Gastrocnemius medialis (tissue), 4 donors: ENCODE measurements at regions not wholly inside any gene's neighbourhood (a gene's known extent, or its start where the extent isn't known, plus 50 kb on each side); places are given as distances from the start of the nearest gene placed in this dataset.

ENCODE experiments used
- ATAC-seq, 2 donors: fragments of 150-250 bp; one replicate each; pipeline ENCODE4 v1.9.1; 2016
- DNase-seq, 2 donors: peaks; one replicate each; pipeline ENCODE4 v3.0.0-alpha.2; 2019
- H3K27ac ChIP-seq, 4 donors: fragments of 200-600 bp; sonication (generic); 1 replicate in 1 of 4; 2 replicates in 3 of 4; pipeline ENCODE4 v1.5.1; 2016 to 2018; ENCODE audit warnings: mild to moderate bottlenecking in 2 of 4, moderate library complexity in 1 of 4
- H3K27me3 ChIP-seq, 3 donors: fragments of 200-600 bp; sonication (generic) in 2 of 3; 1 replicate in 1 of 3; 2 replicates in 2 of 3; pipeline versions ENCODE4 v1.5.1 to v1.6.0; 2016 to 2019; ENCODE audit warnings: mild to moderate bottlenecking in 1 of 3, moderate library complexity in 1 of 3
- H3K36me3 ChIP-seq, 2 donors: fragments of 200-600 bp; sonication (generic) in 1 of 2; one replicate each; pipeline ENCODE4 v1.5.1; 2017 to 2018
- H3K4me1 ChIP-seq, 2 donors: fragments of 200-600 bp; sonication (generic) in 1 of 2; one replicate each; pipeline ENCODE4 v1.5.1; 2016 to 2017; ENCODE audit warnings: mild to moderate bottlenecking in 2 of 2
- H3K4me3 ChIP-seq, 4 donors: fragments of 200-600 bp; sonication (generic) in 3 of 4; 1 replicate in 1 of 4; 2 replicates in 3 of 4; pipeline ENCODE4 v1.5.1; 2016 to 2019; ENCODE audit warnings: mild to moderate bottlenecking in 2 of 4
- H3K9me3 ChIP-seq, 3 donors: fragments of 200-600 bp; sonication (generic) in 2 of 3; 1 replicate in 1 of 3; 2 replicates in 2 of 3; pipeline ENCODE4 v1.5.1; 2016 to 2019
- CTCF ChIP-seq, 5 experiments: fragments of 450-650 bp in 3 of 5; fragments of 200-600 bp in 2 of 5; sonication (generic) in 2 of 5; IDR thresholded peaks in 4 of 5; conservative IDR thresholded peaks in 1 of 5; 1 replicate in 4 of 5; 2 replicates in 1 of 5; pipeline ENCODE4 v1.5.1; 2016 to 2019; ENCODE audit warnings: antibody characterized with exemption in 5 of 5, mild to moderate bottlenecking in 3 of 5, moderate library complexity in 3 of 5
- POLR2A ChIP-seq, 2 donors: fragments of 450-650 bp; IDR thresholded peaks; one replicate each; pipeline ENCODE4 v1.6.1; 2017; ENCODE audit warnings: antibody characterized with exemption in 2 of 2, mild to moderate bottlenecking in 2 of 2, moderate library complexity in 2 of 2
- in situ Hi-C, 4 donors: fragments of 200-750 bp; cut with MboI; loops; one replicate each; pipeline versions ENCODE4 v1.15.0 to v1.8.0; 2017; ENCODE audit warnings: low sequenced_read_pairs in 4 of 4
- intact Hi-C: fragments of 100-400 bp; cut with DNase I; formaldehyde crosslinking; loops from one replicate; pipeline ENCODE4 v1.15.1; 2023; ENCODE audit warnings: low total_unique reads

GRCh38 chr18:73945130-73945792, 202.4 kb downstream of the FBXO15 start:
- H3K36me3 ChIP-seq: no peaks in the 10 kb centered on the region
- no peak overlapping the region for H3K27ac ChIP-seq
- H3K4me3 ChIP-seq: no peak overlapping the region
- no peaks in the 10 kb centered on the region for H3K9me3 ChIP-seq
- in situ Hi-C loops: no loop called here
- intact Hi-C loops: no loop called here
- no peaks in the 10 kb centered on the region for H3K4me1 ChIP-seq
- DNase-seq (no peak), ATAC-seq (no peak)
- TF ChIP-seq POLR2A (IDR thresholded peaks at IDR 0.05) (no peak), CTCF (IDR thresholded peaks at IDR 0.05 in 4 of 5, conservative IDR thresholded peaks at IDR 0.05 in 1 of 5) (no peak)
- H3K27me3 ChIP-seq: no peaks in the 10 kb centered on the region

DNA sequence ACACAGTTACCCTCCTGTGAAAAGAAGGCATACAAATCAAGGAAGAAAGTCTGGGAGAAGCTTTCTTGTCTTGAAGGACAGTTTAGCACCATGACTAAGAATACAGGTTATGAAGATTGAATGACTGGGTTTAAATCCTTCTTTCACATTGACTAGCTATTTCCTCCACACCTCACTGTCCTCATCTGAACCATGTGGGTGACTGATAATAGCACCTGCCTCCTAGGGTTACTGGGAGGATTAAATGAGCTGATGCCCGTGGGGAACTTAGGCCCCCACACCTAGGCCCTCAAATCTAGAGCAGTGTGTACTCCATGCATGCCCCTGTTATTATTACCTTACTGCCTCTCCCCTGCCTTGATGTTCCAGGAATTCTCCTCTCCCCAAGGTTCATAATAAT, 202.9 kb downstream of the FBXO15 start:
- Histone ChIP-seq H3K27ac (no peak overlapping the region), H3K4me1 (no peaks in the 10 kb centered on the region), H3K36me3 (no peaks in the 10 kb centered on the region), H3K9me3 (no peaks in the 10 kb centered on the region), H3K27me3 (no peaks in the 10 kb centered on the region), H3K4me3 (no peak overlapping the region)
- intact Hi-C loops (no loop called here), in situ Hi-C loops (no loop called here)
- ATAC-seq (no peak), DNase-seq (no peak)
- no peak for TF ChIP-seq POLR2A (IDR thresholded peaks at IDR 0.05)
- TF ChIP-seq CTCF (IDR thresholded peaks at IDR 0.05 in 4 of 5, conservative IDR thresholded peaks at IDR 0.05 in 1 of 5): no peak

GRCh38 chr18:73943763-73944162, 203.9 kb downstream of the FBXO15 start:
- ATAC-seq (no peak), DNase-seq (no peak)
- intact Hi-C loops (no loop called here), in situ Hi-C loops (no loop called here)
- TF ChIP-seq CTCF (IDR thresholded peaks at IDR 0.05 in 4 of 5, conservative IDR thresholded peaks at IDR 0.05 in 1 of 5) (no peak), POLR2A (IDR thresholded peaks at IDR 0.05) (no peak)
- Histone ChIP-seq H3K9me3 (no peaks in the 10 kb centered on the region), H3K36me3 (no peaks in the 10 kb centered on the region), H3K27ac (no peak overlapping the region), H3K27me3 (no peaks in the 10 kb centered on the region), H3K4me1 (no peaks in the 10 kb centered on the region), H3K4me3 (no peak overlapping the region)

- no peak overlapping the region for H3K27ac ChIP-seq
- TF ChIP-seq CTCF (IDR thresholded peaks at IDR 0.05 in 4 of 5, conservative IDR thresholded peaks at IDR 0.05 in 1 of 5): no peak
- no peak for TF ChIP-seq POLR2A (IDR thresholded peaks at IDR 0.05)
- H3K4me3 ChIP-seq: no peak overlapping the region
- in situ Hi-C loops (no loop called here), intact Hi-C loops (no loop called here)
- no peaks in the 10 kb centered on the region for H3K36me3 ChIP-seq
- DNase-seq (no peak), ATAC-seq (no peak)
- no peaks in the 10 kb centered on the region for H3K27me3 ChIP-seq
- H3K4me1 ChIP-seq: no peaks in the 10 kb centered on the region
- H3K9me3 ChIP-seq: no peaks in the 10 kb centered on the region
Observed at GRCh38 chr18:73942956-73943355, 204.7 kb downstream of the FBXO15 start.

DNA sequence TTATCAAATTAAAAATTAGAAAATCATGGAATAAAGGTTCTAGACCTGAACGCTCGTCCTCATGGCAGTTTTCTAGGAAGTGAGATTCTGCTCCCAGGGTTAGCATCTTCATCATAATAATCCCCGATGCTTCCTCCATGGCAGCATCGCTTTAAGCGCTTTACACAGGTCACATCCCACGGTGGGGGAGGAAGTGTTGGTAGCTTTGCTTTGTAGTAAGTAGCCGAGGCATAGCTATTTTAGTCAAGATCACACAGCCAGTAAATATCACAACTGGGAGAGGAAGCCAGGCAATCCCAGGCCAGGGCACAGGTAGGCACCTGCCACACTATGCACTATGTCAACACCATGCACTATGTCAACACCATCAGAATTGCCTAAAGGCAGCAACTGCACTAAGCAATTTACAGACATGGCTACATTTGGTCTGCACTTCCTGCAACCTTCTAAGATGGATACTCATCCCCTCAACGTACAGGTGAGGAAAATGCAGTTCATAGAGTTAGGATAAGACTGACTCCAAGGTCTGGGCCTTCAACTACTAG, 205.5 kb downstream of the FBXO15 start:
- Histone ChIP-seq H3K4me3 (no peak overlapping the region), H3K27me3 (no peaks in the 10 kb centered on the region), H3K9me3 (no peaks in the 10 kb centered on the region), H3K36me3 (no peaks in the 10 kb centered on the region), H3K27ac (no peak overlapping the region), H3K4me1 (no peaks in the 10 kb centered on the region)
- intact Hi-C loops: no loop called here
- in situ Hi-C loops: no loop called here
- ATAC-seq: no peak
- no peak for DNase-seq
- TF ChIP-seq CTCF (IDR thresholded peaks at IDR 0.05 in 4 of 5, conservative IDR thresholded peaks at IDR 0.05 in 1 of 5) (no peak), POLR2A (IDR thresholded peaks at IDR 0.05) (no peak)
